Pulmonary artery endothelial cell (primary cell): ENCODE measurements at regions not wholly inside any gene's neighbourhood (a gene's known extent, or its start where the extent isn't known, plus 50 kb on each side); places are given as distances from the start of the nearest gene placed in this dataset.
"Not testable (repeated sequence)": the region's sequence is repeated elsewhere in the genome, so short reads cannot be mapped to it uniquely, and the experiment has no call there.

Experiments used
- DNase-seq: peaks from one replicate; pipeline ENCODE4 v3.0.0-alpha.2; 2011; ENCODE audit warnings: low read depth, low spot score

DNA sequence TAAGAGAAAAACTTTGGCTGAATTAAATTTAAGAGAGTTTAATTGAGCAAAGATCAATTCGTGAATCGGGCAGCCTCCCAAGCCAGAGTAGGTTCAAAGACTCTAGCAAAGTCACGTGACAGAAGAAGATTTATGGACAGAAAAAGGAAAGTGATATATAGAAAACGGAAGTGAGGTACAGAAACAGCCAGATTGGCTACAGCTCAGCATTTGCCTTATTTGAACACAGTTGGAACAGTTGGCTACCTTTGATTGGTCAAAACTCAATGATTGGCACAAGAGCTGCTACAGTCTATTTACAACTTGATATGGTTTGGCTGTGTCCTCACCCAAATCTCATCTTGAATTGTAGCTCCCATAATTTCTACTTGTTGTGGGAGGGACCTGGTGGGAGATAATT, 102.6 kb downstream of the PLG start:
- DNase-seq, result no peak

DNA sequence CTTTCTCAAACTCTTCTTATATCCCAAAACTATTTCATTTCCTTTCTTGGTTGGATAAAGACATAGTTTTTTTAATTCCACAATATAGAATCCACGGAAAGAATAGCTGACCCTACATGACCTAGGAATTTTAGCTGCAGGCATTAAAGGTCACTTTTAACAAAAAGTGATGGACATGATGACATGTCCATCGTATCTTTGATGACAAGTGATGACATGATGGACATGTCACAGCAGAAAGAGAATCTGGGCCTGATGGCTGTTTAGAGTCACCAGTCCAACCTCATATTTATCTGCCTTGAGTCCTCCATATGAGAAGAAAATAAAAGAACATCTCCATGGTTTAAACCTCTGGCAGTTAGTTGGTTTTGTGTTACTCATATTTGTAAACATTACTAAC, 106.2 kb downstream of the PLG start:
- no peak for DNase-seq

GRCh38 chr6:160810238-160810637, 108.2 kb downstream of the PLG start:
- no peak for DNase-seq

- no peak for DNase-seq
These were observed 110.1 kb downstream of the PLG start for GRCh38 chr6:160812097-160812496.

GRCh38 chr6:160818934-160819333, 116.9 kb downstream of the PLG start:
- DNase-seq, result no peak

- DNase-seq, result not testable (repeated sequence)
These were observed 118.6 kb downstream of the PLG start for GRCh38 chr6:160820661-160821060.

GRCh38 chr6:160831739-160832138, 129.7 kb downstream of the PLG start:
- no peak for DNase-seq

GRCh38 chr6:160832422-160832821, 130.4 kb downstream of the PLG start:
- DNase-seq, result no peak

GRCh38 chr6:160837146-160837545, 135.1 kb downstream of the PLG start:
- no peak for DNase-seq

- DNase-seq, result no peak
These were observed 140.5 kb upstream of the MAP3K4 start for GRCh38 chr6:160851031-160851430.

DNA sequence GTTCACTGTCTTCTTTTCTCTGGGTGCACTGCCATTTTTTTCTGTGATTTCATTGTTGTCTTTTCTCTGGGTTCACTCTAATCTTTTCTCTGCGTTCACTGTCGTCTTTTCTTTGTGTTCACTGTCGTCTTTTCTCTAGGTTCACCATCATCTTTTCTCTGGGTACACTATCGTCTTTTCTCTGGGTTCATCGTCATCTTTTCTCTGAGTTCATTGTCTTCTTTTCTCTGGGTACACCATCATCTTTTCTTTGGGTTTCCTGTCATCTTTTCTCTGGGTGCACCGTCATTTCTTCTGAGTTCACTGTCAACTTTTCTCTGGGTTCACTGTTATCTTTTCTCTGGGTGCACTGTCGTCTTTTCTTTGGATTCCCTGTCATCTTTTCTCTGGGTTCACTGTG, 137.6 kb upstream of the MAP3K4 start:
- DNase-seq, result no peak

DNA sequence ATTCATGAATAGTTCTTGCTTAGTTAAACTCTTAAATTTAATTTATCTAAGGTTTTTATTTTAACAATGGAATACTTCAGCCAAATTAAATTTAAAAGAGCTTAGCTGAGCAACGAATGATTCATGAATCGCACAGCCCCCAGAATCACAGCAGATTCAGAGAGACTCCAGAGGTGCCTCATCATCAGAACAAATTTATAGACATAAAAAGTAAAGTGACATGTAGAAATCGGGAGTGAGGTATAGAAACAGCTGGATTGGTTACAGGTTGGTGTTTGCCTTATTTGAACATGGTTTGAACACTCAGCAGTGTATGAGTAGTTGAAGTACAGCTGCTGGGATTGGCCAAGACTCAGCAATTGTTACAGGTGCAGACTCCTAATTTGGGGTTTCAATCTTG, 132.7 kb upstream of the MAP3K4 start:
- no peak for DNase-seq

DNA sequence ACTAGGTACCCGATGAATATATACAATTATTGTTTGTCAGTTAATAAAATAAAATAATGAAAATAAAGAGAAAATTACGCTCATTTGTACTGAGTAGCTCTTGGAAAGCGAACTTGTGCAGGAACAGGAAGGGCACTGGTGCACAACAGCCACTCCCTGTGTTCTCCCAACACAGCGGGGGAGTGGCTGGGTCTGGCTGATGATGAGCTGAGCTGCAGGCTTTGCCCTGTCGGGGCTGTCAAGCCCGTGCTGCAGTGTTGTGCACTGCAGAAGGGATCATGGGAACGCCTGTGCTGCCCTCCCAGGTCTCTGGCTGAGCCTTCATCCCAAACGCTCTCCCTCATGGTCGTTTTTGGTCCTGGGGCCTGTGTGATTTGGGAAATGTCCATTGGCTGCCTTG, 131.7 kb upstream of the MAP3K4 start:
- no peak for DNase-seq

DNA sequence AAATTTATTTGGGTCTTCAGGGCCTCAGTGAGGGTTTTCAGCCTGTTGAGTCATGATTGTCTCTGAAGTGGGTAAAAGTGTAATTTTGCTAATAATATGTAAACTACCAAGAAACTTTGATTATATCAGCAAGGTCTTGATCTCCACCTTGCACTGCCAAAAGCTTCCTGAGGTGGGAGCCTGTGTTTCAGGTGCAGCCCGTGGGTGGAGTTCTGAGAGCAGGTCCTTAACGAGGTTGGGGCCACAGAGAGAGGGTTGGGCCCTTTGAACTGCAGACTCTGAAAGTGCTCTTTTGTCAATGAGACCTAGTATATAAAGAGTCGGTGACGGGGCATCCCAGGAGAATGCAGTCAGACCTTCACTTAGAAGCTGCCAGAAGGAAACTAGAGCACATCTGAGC, 129.7 kb upstream of the MAP3K4 start:
- DNase-seq, result no peak

GRCh38 chr6:160863782-160864181, 127.8 kb upstream of the MAP3K4 start:
- no peak for DNase-seq

- no peak for DNase-seq
These were observed 120.2 kb upstream of the MAP3K4 start for GRCh38 chr6:160871320-160871719.

DNA sequence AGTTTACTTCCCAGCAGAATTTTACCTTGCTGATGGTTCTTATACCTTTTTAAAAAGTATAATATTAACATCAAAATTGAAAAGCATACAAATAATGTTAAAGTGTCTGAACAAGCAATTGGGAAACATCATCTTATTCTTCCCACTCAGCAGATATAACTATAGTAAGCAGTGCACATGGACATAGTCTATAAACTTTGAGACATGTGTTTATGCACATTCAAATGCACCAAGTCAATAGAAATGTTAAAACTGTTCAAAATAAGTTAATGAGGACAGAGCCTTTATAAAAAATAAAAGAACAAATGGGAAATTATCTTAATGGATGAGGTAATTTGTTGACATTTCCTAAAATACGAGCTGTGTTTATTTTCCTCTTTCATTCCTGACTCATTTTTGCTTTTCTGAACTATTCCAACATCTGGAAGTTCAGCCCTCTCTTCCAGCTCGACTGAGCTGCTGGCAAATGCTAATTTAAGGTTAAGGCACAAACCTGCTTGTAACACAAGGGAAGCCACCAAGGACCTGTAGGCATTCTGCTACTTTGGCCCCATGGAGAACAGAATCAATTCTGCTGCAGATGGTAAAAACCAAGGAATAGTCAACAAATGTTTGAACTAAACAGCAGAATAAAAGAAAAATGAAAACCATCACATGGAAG, 110.3 kb upstream of the MAP3K4 start:
- no peak for DNase-seq

GRCh38 chr6:160882006-160882405, 109.6 kb upstream of the MAP3K4 start:
- DNase-seq, result no peak

- no peak for DNase-seq
These were observed 108.7 kb upstream of the MAP3K4 start for GRCh38 chr6:160882791-160883279.

- DNase-seq, result no peak
These were observed 108.0 kb upstream of the MAP3K4 start for GRCh38 chr6:160883560-160883959.

DNA sequence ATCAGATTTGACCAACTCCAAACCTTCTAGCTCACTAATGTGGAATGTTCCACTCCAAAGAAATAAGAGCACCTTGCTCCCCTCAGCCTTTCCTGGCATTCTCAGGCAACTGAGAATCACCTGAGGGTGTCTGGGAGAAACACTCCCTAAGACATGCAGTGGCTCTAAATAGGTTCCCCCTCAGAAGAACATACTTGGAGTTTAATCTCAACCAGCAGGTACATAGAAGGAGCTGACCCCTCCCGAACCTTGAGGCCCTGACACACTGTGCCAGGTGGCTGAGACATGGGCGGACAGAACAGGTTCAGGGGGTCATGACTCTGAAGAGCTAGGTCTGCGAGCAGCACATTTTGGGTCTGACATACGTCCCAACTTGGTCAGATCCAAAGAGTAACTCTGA, 107.6 kb upstream of the MAP3K4 start:
- DNase-seq, result no peak

DNA sequence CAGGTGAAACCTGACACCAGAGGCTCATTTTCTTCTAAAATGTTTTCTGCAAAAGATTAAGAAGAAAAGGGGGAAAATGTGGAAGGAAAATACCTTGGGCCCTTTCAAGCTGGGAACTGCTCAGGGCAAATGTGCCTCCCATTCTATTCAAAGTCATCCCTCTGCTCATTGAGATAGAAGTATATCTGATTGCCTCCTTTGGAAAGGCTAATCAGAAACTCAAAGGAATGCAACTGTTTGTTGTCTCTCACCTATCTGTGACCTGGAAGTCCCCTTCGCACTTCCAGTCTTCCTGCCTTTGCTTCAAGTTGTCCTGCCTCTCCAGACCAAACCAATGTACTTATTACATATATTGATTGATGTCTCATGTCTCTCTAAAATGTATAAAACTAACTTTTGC, 102.4 kb upstream of the MAP3K4 start:
- DNase-seq, result not testable (repeated sequence)

DNA sequence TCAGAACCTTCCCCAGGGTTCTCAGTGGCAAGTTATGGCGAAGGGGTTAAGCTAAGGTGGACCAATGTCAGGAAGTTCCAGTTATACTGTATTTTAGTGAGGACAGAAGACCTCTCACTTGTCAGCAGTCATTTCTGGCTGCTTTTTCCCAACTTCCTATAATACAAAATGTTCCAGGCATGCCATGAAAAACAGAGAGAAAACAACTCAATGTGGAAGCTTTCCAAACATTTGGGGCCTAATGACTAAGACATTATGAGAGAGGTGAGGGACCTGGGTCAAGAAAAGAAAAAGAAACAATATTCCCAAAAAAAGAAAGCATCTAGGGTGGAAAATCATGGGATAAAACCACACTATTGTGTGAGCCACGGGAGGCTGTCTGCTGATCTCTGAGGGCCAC, 99.9 kb upstream of the MAP3K4 start:
- no peak for DNase-seq

- no peak for DNase-seq
These were observed 96.0 kb upstream of the MAP3K4 start for GRCh38 chr6:160895562-160895961.
